Inflammatory macrophage treated with lipopolysaccharide for 4 hours (primary cell): ENCODE measurements at regions not wholly inside any gene's neighbourhood (a gene's known extent, or its start where the extent isn't known, plus 50 kb on each side); places are given as distances from the start of the nearest gene placed in this dataset.

Source experiments
- DNase-seq: peaks from one replicate; pipeline ENCODE4 v3.0.0-alpha.2; 2020

- no peak for DNase-seq
These were observed 50.3 kb upstream of the TCF12 start for GRCh38 chr15:56868170-56868569.

DNA sequence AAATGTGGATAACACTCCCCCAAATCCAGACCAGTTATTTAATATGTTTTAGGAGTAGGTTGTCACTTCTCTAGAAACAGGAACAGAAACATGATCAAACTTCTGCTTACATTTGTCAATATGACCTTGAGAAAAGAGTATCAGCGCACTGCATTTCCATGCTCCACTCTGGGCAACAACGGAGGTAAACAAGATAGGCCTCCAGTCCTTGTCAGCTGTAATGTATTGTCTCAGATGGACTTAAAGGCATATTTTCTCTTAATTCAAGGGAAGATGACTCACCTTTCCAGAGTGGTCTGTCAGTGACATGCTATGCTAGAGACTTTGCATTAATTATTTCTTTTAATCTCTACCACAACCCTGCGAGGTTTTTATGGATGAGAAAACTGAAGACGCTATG is 51.6 kb upstream of the TCF12 start:
- peak; percentile 18 for DNase-seq

GRCh38 chr15:56857828-56858227 is 60.6 kb upstream of the TCF12 start:
- DNase-seq, result no peak

DNA sequence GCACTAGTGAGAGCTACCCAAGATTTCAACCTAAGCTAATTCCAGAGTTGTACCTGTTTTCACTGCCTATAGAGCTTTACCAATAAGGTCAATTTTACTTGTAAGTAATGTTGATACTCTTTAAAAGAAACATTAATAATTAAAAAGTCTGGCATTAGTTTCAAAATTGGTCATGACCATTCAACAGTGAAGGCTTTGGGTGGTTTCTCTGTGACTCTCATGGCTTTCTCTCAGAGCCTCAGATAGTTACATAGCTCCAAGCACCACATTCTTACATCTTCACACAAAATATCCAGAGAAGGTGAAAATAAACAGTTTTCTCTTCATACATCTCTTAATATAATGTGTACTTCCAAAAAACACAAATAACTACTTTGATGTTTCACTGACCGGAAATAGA is 61.5 kb upstream of the TCF12 start:
- DNase-seq, result no peak

- no peak for DNase-seq
These were observed 73.6 kb upstream of the TCF12 start for GRCh38 chr15:56844892-56845291.

GRCh38 chr15:56844471-56844870 is 74.0 kb upstream of the TCF12 start:
- no peak for DNase-seq

DNA sequence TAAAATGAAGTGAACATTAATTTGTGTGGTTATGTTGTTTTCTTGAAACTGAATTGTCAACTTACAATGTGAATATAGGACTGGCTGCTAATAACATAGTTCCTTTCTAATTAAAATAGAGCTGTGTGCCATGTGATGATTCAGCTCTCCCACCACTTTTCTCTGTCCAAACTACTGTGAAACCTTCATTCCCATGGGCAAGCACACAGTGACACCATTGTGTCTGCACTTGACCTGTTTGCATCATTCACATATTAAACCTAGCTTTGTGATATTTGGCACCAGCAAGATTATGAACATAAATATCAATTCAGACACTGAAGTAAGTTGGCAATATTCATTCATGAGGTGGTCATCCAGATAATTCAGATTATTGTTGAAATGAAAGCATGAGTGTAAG is 78.8 kb upstream of the TCF12 start:
- DNase-seq, result no peak

DNA sequence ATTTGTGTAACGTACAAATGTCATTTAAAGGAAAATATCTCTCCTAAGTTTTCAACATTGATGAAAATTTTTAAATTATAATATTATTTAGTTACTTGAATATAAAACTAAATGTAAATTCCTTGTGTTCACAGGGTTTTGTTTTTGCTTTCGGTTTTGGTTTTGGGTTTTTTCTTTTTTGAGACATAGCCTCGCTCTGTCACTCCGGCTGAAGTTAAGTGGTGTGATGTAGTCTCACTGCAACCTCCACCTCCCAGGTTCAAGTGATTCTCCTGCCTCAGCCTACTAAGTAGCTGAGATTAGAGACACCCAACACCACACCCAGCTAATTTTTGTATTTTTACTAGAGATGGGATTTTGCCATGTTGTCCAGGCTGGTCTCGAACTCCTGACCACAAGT is 79.3 kb upstream of the TCF12 start:
- peak; percentile 27 for DNase-seq

- no peak for DNase-seq
These were observed 80.4 kb upstream of the TCF12 start for GRCh38 chr15:56838085-56838484.

DNA sequence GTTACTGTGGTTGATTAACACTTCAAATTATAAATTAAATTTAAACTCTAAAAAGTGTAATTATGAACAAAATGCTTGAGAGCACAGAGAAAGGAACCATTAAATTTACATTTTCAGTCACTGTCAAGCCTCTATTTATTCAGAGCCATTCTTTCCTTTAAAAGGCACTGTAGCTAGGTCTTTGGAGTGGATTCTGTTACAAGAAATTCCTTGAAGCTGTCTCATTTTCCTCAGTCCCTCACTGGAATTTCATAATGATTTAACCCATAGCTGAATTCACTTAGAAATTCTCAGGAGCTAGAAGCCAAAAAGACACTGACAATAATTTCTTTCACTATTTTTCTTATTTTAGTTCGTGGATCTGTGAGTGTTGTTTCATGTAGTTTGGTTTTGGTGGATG is 81.2 kb upstream of the TCF12 start:
- DNase-seq, result no peak

- DNase-seq, result no peak
These were observed 82.7 kb upstream of the TCF12 start for GRCh38 chr15:56835718-56836171.

GRCh38 chr15:56832125-56832524 is 86.3 kb upstream of the TCF12 start:
- no peak for DNase-seq

GRCh38 chr15:56831467-56832005 is 86.9 kb upstream of the TCF12 start:
- DNase-seq, result no peak

- no peak for DNase-seq
These were observed 90.9 kb upstream of the ZNF280D start for GRCh38 chr15:56824175-56824574.

DNA sequence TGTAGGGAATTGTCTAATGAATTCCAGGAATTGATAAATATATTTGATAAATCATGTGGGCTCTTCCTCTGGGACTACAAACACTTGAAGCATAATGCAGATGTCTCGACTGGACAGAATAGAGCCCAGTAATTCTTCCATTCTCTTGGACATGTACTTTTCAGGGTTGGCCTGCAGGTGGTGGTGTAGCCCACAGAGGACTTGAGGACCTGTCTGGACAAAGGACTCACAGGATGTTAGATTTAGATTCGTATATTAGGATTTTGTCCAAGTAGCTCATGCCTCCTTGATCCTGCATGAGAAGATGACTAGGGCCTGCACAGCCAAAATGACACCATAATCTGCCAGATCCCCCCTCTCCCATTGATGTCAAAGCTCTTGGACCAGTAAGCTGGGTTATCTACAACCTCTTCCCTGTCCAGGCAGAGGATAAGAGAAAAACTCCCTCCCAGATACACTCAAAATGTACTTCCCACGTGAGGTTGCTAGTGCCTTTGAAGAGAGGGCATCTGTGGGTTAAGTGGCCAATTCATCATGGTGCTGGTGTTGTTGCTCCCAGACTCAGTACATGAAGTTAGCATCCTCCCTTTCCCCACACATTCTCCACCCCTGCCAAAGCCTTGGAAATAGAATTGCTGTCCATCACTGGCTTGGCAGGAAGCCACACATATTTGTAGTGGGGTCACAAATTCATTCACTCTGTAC is 88.6 kb upstream of the ZNF280D start:
- DNase-seq, result peak; percentile 47

- DNase-seq, result peak; percentile 63
These were observed 87.0 kb upstream of the ZNF280D start for GRCh38 chr15:56820333-56820732.

GRCh38 chr15:56817321-56818080 is 84.2 kb upstream of the ZNF280D start:
- DNase-seq, result no peak

DNA sequence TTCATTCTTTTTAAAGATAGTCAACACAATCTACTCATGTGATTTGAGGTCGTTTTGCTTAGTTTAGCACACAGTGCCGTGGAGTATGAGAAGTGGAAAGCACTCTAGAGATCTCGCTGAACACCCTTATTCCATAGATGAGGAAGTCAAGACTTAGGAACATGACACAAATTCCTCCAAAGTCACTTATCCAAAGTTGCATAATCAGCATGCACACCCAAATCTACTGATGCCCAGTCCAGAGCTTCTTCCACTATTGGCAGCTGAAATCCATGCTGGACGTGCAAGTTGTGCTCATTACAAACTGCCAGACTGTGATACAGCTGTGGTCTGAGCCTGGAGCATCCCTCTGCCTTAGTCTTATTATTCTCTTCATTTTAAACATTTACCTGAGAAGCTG is 83.5 kb upstream of the ZNF280D start:
- no peak for DNase-seq

DNA sequence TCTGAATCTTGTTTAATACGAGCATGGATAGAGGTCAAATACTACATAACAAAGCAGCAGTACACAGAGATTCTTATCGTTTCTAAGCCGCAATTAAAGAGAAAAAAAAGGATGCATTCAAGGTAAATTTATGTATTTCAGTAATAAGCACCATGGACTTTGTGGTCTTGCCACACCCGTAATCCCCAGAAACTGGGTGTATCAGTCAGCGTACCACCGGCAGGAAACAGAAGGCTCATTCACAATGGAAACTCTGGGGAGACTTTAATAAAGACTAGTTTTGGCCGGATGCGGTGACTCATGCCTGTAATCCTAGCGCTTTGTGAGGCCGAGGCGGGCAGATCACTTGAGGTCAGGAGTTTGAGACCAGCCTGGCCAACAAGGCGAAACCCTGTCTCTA is 81.9 kb upstream of the ZNF280D start:
- DNase-seq, result no peak

DNA sequence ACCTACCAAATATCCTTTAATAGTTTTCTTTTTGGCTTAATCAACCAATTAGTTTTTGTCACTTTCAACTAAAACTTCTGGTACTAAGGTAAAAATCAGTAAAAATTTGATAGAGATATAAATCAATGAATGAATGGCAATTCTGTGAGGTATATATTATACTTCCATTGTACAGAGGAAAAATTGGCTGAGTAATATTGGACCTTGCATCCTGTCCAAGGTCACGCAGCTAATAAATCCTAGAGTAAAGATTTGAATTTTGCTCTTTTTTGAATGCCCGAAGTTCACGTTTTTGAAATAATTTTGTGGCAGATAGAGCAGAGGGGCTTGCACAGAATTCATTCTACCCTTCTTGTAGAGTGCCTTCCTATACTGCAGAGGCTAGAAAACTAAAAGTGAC is 81.1 kb upstream of the ZNF280D start:
- no peak for DNase-seq

- DNase-seq, result peak; percentile 40
These were observed 80.7 kb upstream of the ZNF280D start for GRCh38 chr15:56813995-56814394.

GRCh38 chr15:56812961-56813360 is 79.7 kb upstream of the ZNF280D start:
- DNase-seq, result peak; percentile 29

- DNase-seq, result no peak
These were observed 78.9 kb upstream of the ZNF280D start for GRCh38 chr15:56812221-56812620.

GRCh38 chr15:56811586-56811985 is 78.3 kb upstream of the ZNF280D start:
- no peak for DNase-seq
